Fibroblast of skin of right quadriceps (primary cell): ENCODE measurements at regions not wholly inside any gene's neighbourhood (a gene's known extent, or its start where the extent isn't known, plus 50 kb on each side); places are given as distances from the start of the nearest gene placed in this dataset.

Source experiments
- DNase-seq: peaks from one replicate; pipeline ENCODE4 v3.0.0-alpha.2; 2013

- no peak for DNase-seq
Observed at GRCh38 chr7:35533902-35534301, 161.0 kb downstream of the HERPUD2 start.

- DNase-seq: no peak
Observed at GRCh38 chr7:35530124-35531109, 164.5 kb downstream of the HERPUD2 start.

- DNase-seq: no peak
Observed at GRCh38 chr7:35529713-35530112, 165.2 kb downstream of the HERPUD2 start.

GRCh38 chr7:35528381-35528977 is 166.5 kb downstream of the HERPUD2 start:
- DNase-seq: no peak

- DNase-seq: no peak
Observed at GRCh38 chr7:35526645-35527044, 168.3 kb downstream of the HERPUD2 start.

GRCh38 chr7:35524112-35524804 is 170.7 kb downstream of the HERPUD2 start:
- no peak for DNase-seq

GRCh38 chr7:35523292-35523691 is 171.6 kb downstream of the HERPUD2 start:
- DNase-seq: no peak

- DNase-seq: no peak
Observed at GRCh38 chr7:35522697-35523096, 172.2 kb downstream of the HERPUD2 start.

GRCh38 chr7:35521941-35522340 is 173.0 kb downstream of the HERPUD2 start:
- DNase-seq: no peak

GRCh38 chr7:35520810-35521625 is 173.9 kb downstream of the HERPUD2 start:
- no peak for DNase-seq

- peak; percentile 62 for DNase-seq
Observed at GRCh38 chr7:35519971-35520809, 174.7 kb downstream of the HERPUD2 start.

- no peak for DNase-seq
Observed at GRCh38 chr7:35518767-35519166, 176.2 kb downstream of the HERPUD2 start.

- no peak for DNase-seq
Observed at GRCh38 chr7:35516498-35516897, 178.4 kb downstream of the HERPUD2 start.

GRCh38 chr7:35513828-35514227 is 181.1 kb downstream of the HERPUD2 start:
- DNase-seq: peak; percentile 25

- DNase-seq: no peak
Observed at GRCh38 chr7:35513195-35513594, 181.7 kb downstream of the HERPUD2 start.

GRCh38 chr7:35512716-35513115 is 182.2 kb downstream of the HERPUD2 start:
- DNase-seq: no peak

- DNase-seq: no peak
Observed at GRCh38 chr7:35508623-35509400, 186.1 kb downstream of the HERPUD2 start.

- no peak for DNase-seq
Observed at GRCh38 chr7:35505066-35505465, 189.9 kb downstream of the HERPUD2 start.

GRCh38 chr7:35504365-35504764 is 190.6 kb downstream of the HERPUD2 start:
- DNase-seq: no peak

- no peak for DNase-seq
Observed at GRCh38 chr7:35501681-35502080, 193.3 kb downstream of the HERPUD2 start.

GRCh38 chr7:35499226-35499625 is 195.7 kb downstream of the HERPUD2 start:
- DNase-seq: no peak
